ENCODE measurements at regions not wholly inside any gene's neighbourhood (a gene's known extent, or its start where the extent isn't known, plus 50 kb on each side); places are given as distances from the start of the nearest gene placed in this dataset.

DNA sequence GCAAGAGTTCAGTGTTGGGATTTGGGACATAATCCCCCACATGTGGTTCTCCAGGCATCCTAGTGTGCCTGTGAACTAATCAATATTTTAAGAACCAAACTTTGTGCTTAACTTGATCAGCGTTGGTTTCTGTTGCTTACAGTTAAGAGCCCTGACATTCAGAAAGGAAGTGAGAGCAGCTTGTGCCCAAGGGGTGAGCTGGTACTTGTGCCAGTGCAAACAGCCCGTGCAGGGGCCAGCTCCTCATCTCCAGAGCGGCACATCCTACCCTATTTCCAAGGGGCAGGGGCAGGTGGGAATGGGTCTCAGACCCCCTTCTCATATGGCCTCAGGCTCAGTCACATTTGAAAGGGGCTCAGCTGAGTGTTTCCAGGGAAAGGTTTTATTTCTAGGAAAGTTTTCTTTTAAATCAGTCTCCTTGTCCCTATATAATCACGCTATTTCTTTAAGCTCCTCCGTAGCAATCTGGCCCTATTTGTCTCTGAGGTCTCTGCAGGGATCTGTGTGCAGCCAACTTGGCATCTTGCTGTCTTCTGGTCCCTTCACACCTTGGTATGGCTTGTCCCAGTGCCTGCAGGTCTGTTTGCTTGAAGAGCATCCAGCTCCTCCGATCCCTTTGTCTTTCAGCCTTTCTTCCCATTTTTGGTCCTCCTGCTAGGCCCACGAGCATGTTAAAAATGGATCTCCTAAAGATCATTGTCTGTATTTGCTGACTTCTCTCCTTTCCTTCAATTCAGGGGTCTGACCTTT, 358.9 kb downstream of the HRH4 start:
- Mint-ChIP-seq H3K36me3 (no peaks in the 10 kb centered on the region), H3K27ac (no peak overlapping the region), H3K4me3 (no peak overlapping the region), H3K9me3 (no peaks in the 10 kb centered on the region), H3K4me1 (no peaks in the 10 kb centered on the region), H3K27me3 (ENCODE audit: low read depth in 2 of 2) (peaks cover 0 to 4% of the 10 kb centered on the region in 2 donors)
- no peak for ATAC-seq
- Histone ChIP-seq H3K27ac (ENCODE audit: low read length) (no peak overlapping the region), H3K36me3 (ENCODE audit: control insufficient read depth, insufficient read depth, low read length) (no peaks in the 10 kb centered on the region), H3K27me3 (ENCODE audit: control insufficient read depth, insufficient read depth, low read length) (no peaks in the 10 kb centered on the region), H3K9me3 (ENCODE audit: control insufficient read depth, insufficient read depth, low read length) (no peaks in the 10 kb centered on the region), H3K4me3 (ENCODE audit: low read length) (no peak overlapping the region), H3K4me1 (ENCODE audit: control insufficient read depth, insufficient read depth, low read length) (no peaks in the 10 kb centered on the region)
- 90% methylated on average over 7 of the region's 7 CpGs for WGBS (ENCODE audit: insufficient coverage)
- intact Hi-C loops (cut with micrococcal nuclease): no loop called here
- TF ChIP-seq, protein P1, sequence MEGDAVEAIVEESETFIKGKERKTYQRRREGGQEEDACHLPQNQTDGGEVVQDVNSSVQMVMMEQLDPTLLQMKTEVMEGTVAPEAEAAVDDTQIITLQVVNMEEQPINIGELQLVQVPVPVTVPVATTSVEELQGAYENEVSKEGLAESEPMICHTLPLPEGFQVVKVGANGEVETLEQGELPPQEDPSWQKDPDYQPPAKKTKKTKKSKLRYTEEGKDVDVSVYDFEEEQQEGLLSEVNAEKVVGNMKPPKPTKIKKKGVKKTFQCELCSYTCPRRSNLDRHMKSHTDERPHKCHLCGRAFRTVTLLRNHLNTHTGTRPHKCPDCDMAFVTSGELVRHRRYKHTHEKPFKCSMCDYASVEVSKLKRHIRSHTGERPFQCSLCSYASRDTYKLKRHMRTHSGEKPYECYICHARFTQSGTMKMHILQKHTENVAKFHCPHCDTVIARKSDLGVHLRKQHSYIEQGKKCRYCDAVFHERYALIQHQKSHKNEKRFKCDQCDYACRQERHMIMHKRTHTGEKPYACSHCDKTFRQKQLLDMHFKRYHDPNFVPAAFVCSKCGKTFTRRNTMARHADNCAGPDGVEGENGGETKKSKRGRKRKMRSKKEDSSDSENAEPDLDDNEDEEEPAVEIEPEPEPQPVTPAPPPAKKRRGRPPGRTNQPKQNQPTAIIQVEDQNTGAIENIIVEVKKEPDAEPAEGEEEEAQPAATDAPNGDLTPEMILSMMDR (IDR thresholded peaks at IDR 0.05): no peak
- no peak for DNase-seq

DNA sequence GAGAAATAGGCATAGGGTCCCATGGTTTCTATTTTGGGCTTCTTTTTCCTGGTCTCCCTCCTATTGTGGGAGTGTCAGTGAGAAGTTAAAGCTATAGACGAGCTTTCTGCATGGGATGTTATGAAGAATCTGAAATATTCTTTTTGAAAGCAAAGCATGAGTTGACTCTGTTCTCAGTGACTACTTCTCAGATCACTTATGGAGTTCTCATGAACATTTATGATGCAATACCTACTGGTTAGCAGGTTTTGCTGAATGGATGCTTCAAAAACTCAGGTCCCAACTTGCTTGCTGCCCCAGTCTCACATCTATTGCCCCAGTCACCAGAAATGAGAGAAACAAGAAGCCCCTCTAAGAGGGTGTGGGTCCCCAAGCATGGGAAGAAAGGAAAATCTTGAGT, 365.0 kb downstream of the HRH4 start:
- 67% methylated on average over 1 of the region's 1 CpG for WGBS (ENCODE audit: insufficient coverage)

DNA sequence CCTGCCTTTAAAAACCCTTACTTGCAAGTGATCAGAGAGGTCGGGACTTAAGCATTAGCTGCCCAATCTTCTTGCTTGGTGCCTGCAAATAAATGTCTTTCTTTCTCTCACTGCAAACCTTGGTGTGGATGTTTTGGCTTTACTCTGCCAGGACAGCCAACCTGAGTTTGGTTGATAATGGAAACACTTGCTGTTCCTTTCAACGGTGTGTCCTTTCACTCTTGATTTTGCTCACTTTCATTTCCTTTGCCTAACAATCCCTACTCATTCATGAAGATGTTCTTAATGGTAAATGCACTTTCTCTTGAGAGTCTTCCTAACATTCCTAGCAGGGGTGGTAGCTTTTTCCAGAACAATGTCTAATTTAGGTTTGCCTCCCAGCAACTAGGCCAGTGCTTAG, 366.2 kb downstream of the HRH4 start:
- Histone ChIP-seq H3K4me3 (ENCODE audit: low read length) (no peak overlapping the region), H3K27me3 (ENCODE audit: control insufficient read depth, insufficient read depth, low read length) (no peaks in the 10 kb centered on the region), H3K9me3 (ENCODE audit: control insufficient read depth, insufficient read depth, low read length) (no peaks in the 10 kb centered on the region), H3K4me1 (ENCODE audit: control insufficient read depth, insufficient read depth, low read length) (no peaks in the 10 kb centered on the region), H3K36me3 (ENCODE audit: control insufficient read depth, insufficient read depth, low read length) (no peaks in the 10 kb centered on the region), H3K27ac (ENCODE audit: low read length) (no peak overlapping the region)
- H3K36me3 Mint-ChIP-seq: no peaks in the 10 kb centered on the region
- TF ChIP-seq, protein P1 (IDR thresholded peaks at IDR 0.05): no peak
- no peaks in the 10 kb centered on the region for H3K4me1 Mint-ChIP-seq
- DNase-seq: no peak
- H3K9me3 Mint-ChIP-seq: no peaks in the 10 kb centered on the region
- 64% methylated on average over 1 of the region's 2 CpGs for WGBS (ENCODE audit: insufficient coverage)
- intact Hi-C loops (cut with micrococcal nuclease): no loop called here
- H3K27ac Mint-ChIP-seq: no peak overlapping the region
- H3K4me3 Mint-ChIP-seq: no peak overlapping the region
- H3K27me3 Mint-ChIP-seq (ENCODE audit: low read depth in 2 of 2): peaks cover 0 to 11% of the 10 kb centered on the region in 2 donors
- no peak for ATAC-seq

More for the DNA sequence above, 365.0 kb downstream of the HRH4 start:
- TF ChIP-seq, protein P1 (IDR thresholded peaks at IDR 0.05): no peak
- H3K36me3 Mint-ChIP-seq: no peaks in the 10 kb centered on the region
- no peak overlapping the region for H3K4me3 Mint-ChIP-seq
- no peak for DNase-seq
- H3K9me3 Mint-ChIP-seq: no peaks in the 10 kb centered on the region
- no peak overlapping the region for H3K4me3 ChIP-seq (ENCODE audit: low read length)
- H3K27ac Mint-ChIP-seq: no peak overlapping the region
- no peak overlapping the region for H3K27ac ChIP-seq (ENCODE audit: low read length)
- no peaks in the 10 kb centered on the region for H3K9me3 ChIP-seq (ENCODE audit: control insufficient read depth, insufficient read depth, low read length)
- intact Hi-C loops (cut with micrococcal nuclease): no loop called here
- H3K27me3 ChIP-seq (ENCODE audit: control insufficient read depth, insufficient read depth, low read length): no peaks in the 10 kb centered on the region
- H3K36me3 ChIP-seq (ENCODE audit: control insufficient read depth, insufficient read depth, low read length): no peaks in the 10 kb centered on the region
- ATAC-seq: no peak
- peaks cover 0 to 10% of the 10 kb centered on the region in 2 donors for H3K27me3 Mint-ChIP-seq (ENCODE audit: low read depth in 2 of 2)
- H3K4me1 ChIP-seq (ENCODE audit: control insufficient read depth, insufficient read depth, low read length): no peaks in the 10 kb centered on the region
- no peaks in the 10 kb centered on the region for H3K4me1 Mint-ChIP-seq

DNA sequence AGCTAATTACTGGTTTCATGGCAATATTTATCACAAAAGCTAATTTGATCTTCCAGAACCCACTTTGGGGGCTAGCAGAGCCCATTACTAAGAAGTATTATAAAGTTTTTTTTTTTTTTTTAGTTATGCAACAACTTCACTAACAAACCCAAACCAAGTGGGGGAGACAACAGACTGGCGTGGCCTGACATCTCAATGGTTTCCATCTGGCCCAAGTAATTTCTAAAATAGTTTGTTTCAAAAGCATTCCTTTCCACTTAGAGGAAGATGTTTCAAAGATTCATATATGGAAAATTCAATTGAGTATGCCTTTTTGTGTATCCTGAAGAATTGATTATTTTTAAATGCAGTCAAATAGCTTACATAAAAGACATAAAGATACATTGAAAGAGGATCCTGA, 367.1 kb downstream of the HRH4 start:
- Mint-ChIP-seq H3K27me3 (ENCODE audit: low read depth in 2 of 2) (peaks cover 0 to 11% of the 10 kb centered on the region in 2 donors), H3K27ac (no peak overlapping the region), H3K4me1 (no peaks in the 10 kb centered on the region), H3K36me3 (no peaks in the 10 kb centered on the region), H3K4me3 (no peak overlapping the region), H3K9me3 (no peaks in the 10 kb centered on the region)
- Histone ChIP-seq H3K27ac (ENCODE audit: low read length) (no peak overlapping the region), H3K4me1 (ENCODE audit: control insufficient read depth, insufficient read depth, low read length) (no peaks in the 10 kb centered on the region), H3K36me3 (ENCODE audit: control insufficient read depth, insufficient read depth, low read length) (no peaks in the 10 kb centered on the region), H3K27me3 (ENCODE audit: control insufficient read depth, insufficient read depth, low read length) (no peaks in the 10 kb centered on the region), H3K4me3 (ENCODE audit: low read length) (no peak overlapping the region), H3K9me3 (ENCODE audit: control insufficient read depth, insufficient read depth, low read length) (no peaks in the 10 kb centered on the region)
- DNase-seq (no peak), ATAC-seq (no peak)
- intact Hi-C loops (cut with micrococcal nuclease): no loop called here
- WGBS (ENCODE audit: insufficient coverage): no CpG with 5 or more reads among the region's 1 CpG
- TF ChIP-seq, protein P1 (IDR thresholded peaks at IDR 0.05): no peak
